ENCODE measurements at regions not wholly inside any gene's neighbourhood (a gene's known extent, or its start where the extent isn't known, plus 50 kb on each side); places are given as distances from the start of the nearest gene placed in this dataset.

GRCh38 chr4:132642016-132642817 is 506.9 kb upstream of the PCDH10 start:
- Histone ChIP-seq H3K9me3 (ENCODE audit: low read depth, low read length, poor library complexity, severe bottlenecking) (no peaks in the 10 kb centered on the region), H3K27me3 (replicated peaks; ENCODE audit: insufficient read depth, low read depth, low read length, poor library complexity) (no peaks in the 10 kb centered on the region), H3K36me3 (ENCODE audit: insufficient read depth, low read length, poor library complexity, severe bottlenecking) (no peaks in the 10 kb centered on the region), H3K27ac (ENCODE audit: low read depth, low read length, poor library complexity, severe bottlenecking) (no peak overlapping the region), H3K4me1 (ENCODE audit: insufficient read depth, low read length, poor library complexity, severe bottlenecking) (no peaks in the 10 kb centered on the region), H3K4me3 (ENCODE audit: low read depth, low read length, poor library complexity, severe bottlenecking) (no peak overlapping the region)
- intact Hi-C loops (cut with micrococcal nuclease; ENCODE audit: unreplicated experiment): loop anchor here (10.0 kb wide), 1 partner anchor 1897 kb away; no protein-coding TSS in a partner anchor
- CTCF ChIA-PET: no interaction called here
- TF ChIP-seq, protein P1, sequence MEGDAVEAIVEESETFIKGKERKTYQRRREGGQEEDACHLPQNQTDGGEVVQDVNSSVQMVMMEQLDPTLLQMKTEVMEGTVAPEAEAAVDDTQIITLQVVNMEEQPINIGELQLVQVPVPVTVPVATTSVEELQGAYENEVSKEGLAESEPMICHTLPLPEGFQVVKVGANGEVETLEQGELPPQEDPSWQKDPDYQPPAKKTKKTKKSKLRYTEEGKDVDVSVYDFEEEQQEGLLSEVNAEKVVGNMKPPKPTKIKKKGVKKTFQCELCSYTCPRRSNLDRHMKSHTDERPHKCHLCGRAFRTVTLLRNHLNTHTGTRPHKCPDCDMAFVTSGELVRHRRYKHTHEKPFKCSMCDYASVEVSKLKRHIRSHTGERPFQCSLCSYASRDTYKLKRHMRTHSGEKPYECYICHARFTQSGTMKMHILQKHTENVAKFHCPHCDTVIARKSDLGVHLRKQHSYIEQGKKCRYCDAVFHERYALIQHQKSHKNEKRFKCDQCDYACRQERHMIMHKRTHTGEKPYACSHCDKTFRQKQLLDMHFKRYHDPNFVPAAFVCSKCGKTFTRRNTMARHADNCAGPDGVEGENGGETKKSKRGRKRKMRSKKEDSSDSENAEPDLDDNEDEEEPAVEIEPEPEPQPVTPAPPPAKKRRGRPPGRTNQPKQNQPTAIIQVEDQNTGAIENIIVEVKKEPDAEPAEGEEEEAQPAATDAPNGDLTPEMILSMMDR (conservative IDR thresholded peaks at IDR 0.05; ENCODE audit: low read depth, low read length): peak; percentile 84
- no peak for TF ChIP-seq EZH2 (IDR thresholded peaks at IDR 0.05; ENCODE audit: borderline replicate concordance, low read depth, low read length, poor library complexity, severe bottlenecking)
- DNase-seq (ENCODE audit: low spot score): peak; percentile 61
- no TSS peak for BruUV-seq (replicated peaks)
- POLR2A ChIA-PET (ENCODE audit: low non-redundant PET): no interaction called here

- no peaks in the 10 kb centered on the region for H3K9me3 ChIP-seq (ENCODE audit: low read depth, low read length, poor library complexity, severe bottlenecking)
- H3K36me3 ChIP-seq (ENCODE audit: insufficient read depth, low read length, poor library complexity, severe bottlenecking): no peaks in the 10 kb centered on the region
- no peaks in the 10 kb centered on the region for H3K4me1 ChIP-seq (ENCODE audit: insufficient read depth, low read length, poor library complexity, severe bottlenecking)
- no peak overlapping the region for H3K27ac ChIP-seq (ENCODE audit: low read depth, low read length, poor library complexity, severe bottlenecking)
- ChIA-PET POLR2A (ENCODE audit: low non-redundant PET) (no interaction called here), CTCF (no interaction called here)
- TF ChIP-seq EZH2 (IDR thresholded peaks at IDR 0.05; ENCODE audit: borderline replicate concordance, low read depth, low read length, poor library complexity, severe bottlenecking): no peak
- TF ChIP-seq, protein P1 (conservative IDR thresholded peaks at IDR 0.05; ENCODE audit: low read depth, low read length): no peak
- no peaks in the 10 kb centered on the region for H3K27me3 ChIP-seq (replicated peaks; ENCODE audit: insufficient read depth, low read depth, low read length, poor library complexity)
- no TSS peak for BruUV-seq (replicated peaks)
- no peak for DNase-seq (ENCODE audit: low spot score)
- intact Hi-C loops (cut with micrococcal nuclease; ENCODE audit: unreplicated experiment): loop anchor here (10.0 kb wide), 1 partner anchor 1901 kb away; no protein-coding TSS in a partner anchor
- H3K4me3 ChIP-seq (ENCODE audit: low read depth, low read length, poor library complexity, severe bottlenecking): no peak overlapping the region
These were observed 502.9 kb upstream of the PCDH10 start for GRCh38 chr4:132646186-132646585.

DNA sequence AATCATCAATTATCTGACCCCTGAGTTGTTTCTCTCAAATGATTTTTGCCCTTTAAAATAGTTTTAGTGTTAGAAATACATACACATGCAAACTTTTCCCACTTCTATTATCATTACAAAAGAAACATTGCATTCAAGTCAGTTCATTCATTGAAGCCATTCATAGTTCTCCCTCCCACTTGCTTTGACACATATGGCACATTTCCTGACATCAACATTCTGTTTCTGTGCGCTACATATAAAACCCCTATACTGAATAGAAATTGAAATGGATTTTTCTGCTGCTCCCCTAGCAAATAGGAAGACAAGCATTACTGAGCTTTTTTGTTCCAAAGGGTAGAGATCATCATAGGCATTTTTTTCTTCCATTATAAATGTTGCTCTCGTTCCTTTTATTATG is 497.9 kb upstream of the PCDH10 start:
- H3K9me3 ChIP-seq (ENCODE audit: low read depth, low read length, poor library complexity, severe bottlenecking): no peaks in the 10 kb centered on the region
- CTCF ChIA-PET: no interaction called here
- H3K27me3 ChIP-seq (replicated peaks; ENCODE audit: insufficient read depth, low read depth, low read length, poor library complexity): no peaks in the 10 kb centered on the region
- intact Hi-C loops (cut with micrococcal nuclease; ENCODE audit: unreplicated experiment): no loop called here
- no peak overlapping the region for H3K27ac ChIP-seq (ENCODE audit: low read depth, low read length, poor library complexity, severe bottlenecking)
- H3K4me3 ChIP-seq (ENCODE audit: low read depth, low read length, poor library complexity, severe bottlenecking): no peak overlapping the region
- H3K4me1 ChIP-seq (ENCODE audit: insufficient read depth, low read length, poor library complexity, severe bottlenecking): no peaks in the 10 kb centered on the region
- DNase-seq (ENCODE audit: low spot score): no peak
- H3K36me3 ChIP-seq (ENCODE audit: insufficient read depth, low read length, poor library complexity, severe bottlenecking): no peaks in the 10 kb centered on the region
- POLR2A ChIA-PET (ENCODE audit: low non-redundant PET): no interaction called here
- no TSS peak for BruUV-seq (replicated peaks)
- TF ChIP-seq, protein P1 (conservative IDR thresholded peaks at IDR 0.05; ENCODE audit: low read depth, low read length): no peak
- no peak for TF ChIP-seq EZH2 (IDR thresholded peaks at IDR 0.05; ENCODE audit: borderline replicate concordance, low read depth, low read length, poor library complexity, severe bottlenecking)
